A673 (cell line): ENCODE measurements at regions not wholly inside any gene's neighbourhood (a gene's known extent, or its start where the extent isn't known, plus 50 kb on each side); places are given as distances from the start of the nearest gene placed in this dataset.

ENCODE experiments used
- BruUV-seq: library from RNA; stranded (reverse); fragments of 400-500 nt; replicated peaks from 2 replicates; lab custom pipeline; 2021; lab: Mats Ljungman, UMichigan
- CTCF ChIA-PET: fragments of 300-600 bp; sonication (Branson Sonifier 250); formaldehyde crosslinking; loops from one replicate; lab custom pipeline; 2022; ENCODE audit warnings: antibody characterized with exemption; lab: Charles Lee
- POLR2A ChIA-PET: fragments of 300-600 bp; sonication (Branson Sonifier 250); formaldehyde crosslinking; loops from one replicate; lab custom pipeline; 2022; ENCODE audit warnings: antibody characterized with exemption; ENCODE audit not compliant: low non-redundant PET; lab: Charles Lee
- DNase-seq: peaks from one replicate; pipeline ENCODE4 v3.0.0-alpha.2; 2015; ENCODE audit warnings: low spot score
- H3K27ac ChIP-seq: fragments of 200-600 bp; sonication (generic); 2 replicates; pipeline ENCODE4 v1.5.1; 2016; ENCODE audit warnings: mixed run types, low read depth, mild to moderate bottlenecking, mixed read lengths, antibody characterized with exemption, low read length; ENCODE audit not compliant: poor library complexity, severe bottlenecking
- H3K27me3 ChIP-seq: fragments of 200-600 bp; sonication (generic); replicated peaks from 2 replicates; pipeline ENCODE4 v1.6.1; 2017; ENCODE audit warnings: mixed run types, low read depth, mild to moderate bottlenecking, mixed read lengths, antibody characterized with exemption, low read length; ENCODE audit not compliant: insufficient read depth, poor library complexity
- H3K36me3 ChIP-seq: fragments of 200-600 bp; sonication (generic); 2 replicates; pipeline ENCODE4 v1.6.1; 2016; ENCODE audit warnings: mixed run types, mild to moderate bottlenecking, mixed read lengths, antibody characterized with exemption, low read length; ENCODE audit not compliant: insufficient read depth, poor library complexity, severe bottlenecking
- H3K4me1 ChIP-seq: fragments of 200-600 bp; sonication (generic); 2 replicates; pipeline ENCODE4 v1.6.1; 2017; ENCODE audit warnings: mixed run types, mild to moderate bottlenecking, mixed read lengths, antibody characterized with exemption, low read length; ENCODE audit not compliant: insufficient read depth, poor library complexity, severe bottlenecking
- H3K4me3 ChIP-seq: fragments of 200-600 bp; sonication (generic); 2 replicates; pipeline ENCODE4 v1.5.1; 2016; ENCODE audit warnings: low read depth, mixed run types, mild to moderate bottlenecking, mixed read lengths, low read length; ENCODE audit not compliant: poor library complexity, severe bottlenecking
- H3K9me3 ChIP-seq: fragments of 200-600 bp; sonication (generic); 2 replicates; pipeline ENCODE4 v1.6.1; 2016; ENCODE audit warnings: mixed run types, low read depth, mild to moderate bottlenecking, mixed read lengths, antibody characterized with exemption, low read length; ENCODE audit not compliant: poor library complexity, severe bottlenecking
- EZH2 ChIP-seq: fragments of 200-600 bp; sonication (generic); IDR thresholded peaks from 2 replicates; pipeline ENCODE4 v1.6.1; 2017; ENCODE audit warnings: borderline replicate concordance, low read depth, mild to moderate bottlenecking, mixed read lengths, antibody characterized with exemption, low read length; ENCODE audit not compliant: poor library complexity, severe bottlenecking
- intact Hi-C: fragments of 100-400 bp; cut with micrococcal nuclease; formaldehyde crosslinking; loops from one replicate; pipeline ENCODE4 v1.10.0; 2022; ENCODE audit not compliant: unreplicated experiment
- TF ChIP-seq, protein P1 (sequence below): fragments of 300-800, 200-600 bp; sonication (generic); conservative IDR thresholded peaks from 2 replicates; pipeline ENCODE4 v1.5.1; 2017; ENCODE audit warnings: low read depth, mild to moderate bottlenecking, antibody characterized with exemption, low read length, moderate library complexity, mixed read lengths

DNA sequence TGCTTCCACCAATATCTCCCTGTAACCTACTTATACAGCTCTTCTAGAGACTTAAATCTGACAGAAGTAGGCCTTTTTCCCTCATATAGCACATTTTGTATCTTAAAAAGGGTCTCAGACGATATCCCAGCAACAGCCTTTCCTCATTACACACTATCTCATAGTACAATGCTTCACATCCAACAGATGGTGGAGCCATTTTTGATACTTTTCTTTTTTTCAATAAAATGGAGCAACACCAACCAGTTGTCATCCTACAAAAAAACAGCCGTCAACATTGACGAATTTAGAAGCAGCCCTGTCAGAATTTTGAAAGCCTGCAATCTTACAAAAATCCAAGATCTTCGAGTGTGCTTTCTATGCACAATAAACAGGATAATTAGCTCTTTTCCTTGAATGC, 145.9 kb upstream of the NEBL start:
- POLR2A ChIA-PET = no interaction called here
- no peak for DNase-seq

DNA sequence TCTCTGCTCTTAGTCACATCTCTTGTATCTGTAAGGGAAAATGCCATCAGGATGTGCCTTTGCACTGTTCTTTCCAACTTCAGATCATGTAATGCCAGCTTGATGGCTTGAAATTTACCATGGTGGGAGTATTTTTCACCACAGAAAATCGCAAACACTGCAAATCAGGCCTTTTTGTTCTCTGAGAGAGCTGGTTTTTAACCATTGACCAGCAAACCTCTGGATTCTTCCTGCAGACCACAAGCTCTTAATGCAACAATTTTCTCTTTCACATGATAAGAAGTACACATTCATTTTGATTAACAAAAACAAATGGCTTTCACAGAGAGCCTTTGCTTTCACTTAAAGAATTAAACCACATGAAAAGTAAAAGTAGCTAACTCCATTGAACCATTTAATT, 145.4 kb upstream of the NEBL start:
- no peak overlapping the region for H3K4me3 ChIP-seq
- BruUV-seq = no TSS peak
- no peaks in the 10 kb centered on the region for H3K9me3 ChIP-seq
- TF ChIP-seq, protein P1, sequence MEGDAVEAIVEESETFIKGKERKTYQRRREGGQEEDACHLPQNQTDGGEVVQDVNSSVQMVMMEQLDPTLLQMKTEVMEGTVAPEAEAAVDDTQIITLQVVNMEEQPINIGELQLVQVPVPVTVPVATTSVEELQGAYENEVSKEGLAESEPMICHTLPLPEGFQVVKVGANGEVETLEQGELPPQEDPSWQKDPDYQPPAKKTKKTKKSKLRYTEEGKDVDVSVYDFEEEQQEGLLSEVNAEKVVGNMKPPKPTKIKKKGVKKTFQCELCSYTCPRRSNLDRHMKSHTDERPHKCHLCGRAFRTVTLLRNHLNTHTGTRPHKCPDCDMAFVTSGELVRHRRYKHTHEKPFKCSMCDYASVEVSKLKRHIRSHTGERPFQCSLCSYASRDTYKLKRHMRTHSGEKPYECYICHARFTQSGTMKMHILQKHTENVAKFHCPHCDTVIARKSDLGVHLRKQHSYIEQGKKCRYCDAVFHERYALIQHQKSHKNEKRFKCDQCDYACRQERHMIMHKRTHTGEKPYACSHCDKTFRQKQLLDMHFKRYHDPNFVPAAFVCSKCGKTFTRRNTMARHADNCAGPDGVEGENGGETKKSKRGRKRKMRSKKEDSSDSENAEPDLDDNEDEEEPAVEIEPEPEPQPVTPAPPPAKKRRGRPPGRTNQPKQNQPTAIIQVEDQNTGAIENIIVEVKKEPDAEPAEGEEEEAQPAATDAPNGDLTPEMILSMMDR = no peak
- TF ChIP-seq EZH2 = no peak
- intact Hi-C loops = no loop called here
- H3K27ac ChIP-seq = no peak overlapping the region
- peaks cover 5% of the 10 kb centered on the region for H3K4me1 ChIP-seq
- no peak for DNase-seq
- POLR2A ChIA-PET = no interaction called here
- CTCF ChIA-PET = no interaction called here
- no peaks in the 10 kb centered on the region for H3K27me3 ChIP-seq
- H3K36me3 ChIP-seq = no peaks in the 10 kb centered on the region

More for the DNA sequence above, 145.9 kb upstream of the NEBL start:
- TF ChIP-seq, protein P1 = no peak
- no peak for TF ChIP-seq EZH2
- intact Hi-C loops = no loop called here
- Histone ChIP-seq H3K36me3 (no peaks in the 10 kb centered on the region), H3K9me3 (no peaks in the 10 kb centered on the region), H3K4me3 (no peak overlapping the region), H3K4me1 (peaks cover 5% of the 10 kb centered on the region), H3K27me3 (no peaks in the 10 kb centered on the region), H3K27ac (no peak overlapping the region)
- BruUV-seq = no TSS peak
- CTCF ChIA-PET = no interaction called here

DNA sequence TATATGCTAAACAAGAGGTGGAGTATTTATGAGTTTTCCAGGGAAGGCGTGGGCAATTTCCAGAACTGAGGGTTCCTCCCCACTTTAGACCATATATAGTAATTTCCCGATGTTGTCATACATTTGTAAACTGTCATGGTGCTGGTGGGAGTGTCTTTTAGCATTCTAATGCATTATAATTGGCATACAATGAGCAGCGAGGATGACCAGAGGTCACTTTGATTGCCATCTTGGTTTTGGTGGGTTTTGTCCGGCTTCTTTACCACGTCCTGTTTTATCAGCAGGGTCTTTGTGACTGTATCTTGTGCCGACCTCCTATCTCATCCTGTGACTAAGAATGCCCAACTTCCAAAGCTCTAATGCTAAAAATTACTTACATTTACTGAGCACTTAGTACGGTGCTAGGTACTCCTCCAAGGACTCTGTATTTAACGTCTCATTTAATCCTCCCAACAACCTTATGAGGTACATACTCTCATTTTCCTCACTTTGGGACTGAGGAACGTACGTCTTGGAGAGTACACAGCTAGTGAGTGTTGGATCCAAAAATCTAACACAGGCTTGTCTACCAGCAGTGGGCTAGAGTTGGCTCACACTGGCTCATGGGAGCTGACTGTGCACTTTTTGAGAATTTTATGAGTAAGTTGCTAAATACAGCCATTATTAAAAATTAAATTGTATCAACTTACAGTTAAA, 144.8 kb upstream of the NEBL start:
- no peak overlapping the region for H3K4me3 ChIP-seq
- H3K27me3 ChIP-seq = no peaks in the 10 kb centered on the region
- ChIA-PET POLR2A (no interaction called here), CTCF (no interaction called here)
- H3K9me3 ChIP-seq = no peaks in the 10 kb centered on the region
- no peak overlapping the region for H3K27ac ChIP-seq
- no peak for TF ChIP-seq EZH2
- TF ChIP-seq, protein P1 = no peak
- peaks cover 5% of the 10 kb centered on the region for H3K4me1 ChIP-seq
- BruUV-seq = no TSS peak
- DNase-seq = no peak
- no peaks in the 10 kb centered on the region for H3K36me3 ChIP-seq
- intact Hi-C loops = no loop called here
